Stimulated activated CD4-positive, alpha-beta T cell treated with anti-CD3 and anti-CD28 coated beads, TNF-alpha, amount 100 ng/mL, for 4 hours (primary cell): ENCODE measurements at regions not wholly inside any gene's neighbourhood (a gene's known extent, or its start where the extent isn't known, plus 50 kb on each side); places are given as distances from the start of the nearest gene placed in this dataset.
A peak's percentile ranks its signal among the peaks of the same experiment; 100 is the strongest.

Experiments used
- DNase-seq, 3 experiments: peaks; one replicate each; pipeline ENCODE4 v3.0.0-alpha.2; 2020; ENCODE audit warnings: low read depth in 3 of 3

GRCh38 chr9:7984203-7984602 is 184.6 kb upstream of the DMAC1 start:
- no peak for DNase-seq

DNA sequence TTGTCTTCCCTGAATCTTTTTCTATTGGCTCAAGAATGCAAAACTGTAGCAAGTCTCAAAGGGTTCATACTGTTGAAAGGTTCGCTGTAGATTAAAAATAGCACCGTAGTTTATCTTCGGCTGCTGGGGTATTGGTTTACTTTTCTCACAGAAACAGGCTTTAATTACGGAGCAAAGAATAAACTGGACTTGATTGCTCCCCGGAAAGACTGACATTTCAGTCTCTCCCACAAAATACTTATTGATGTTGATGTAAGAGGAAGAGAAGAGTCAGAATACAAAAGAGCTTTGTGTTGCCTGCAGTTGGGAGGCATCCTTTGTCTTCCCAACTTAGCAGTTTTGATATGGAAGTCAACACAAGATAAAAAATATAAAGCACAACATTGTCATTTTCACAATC is 183.9 kb upstream of the DMAC1 start:
- DNase-seq: no peak

DNA sequence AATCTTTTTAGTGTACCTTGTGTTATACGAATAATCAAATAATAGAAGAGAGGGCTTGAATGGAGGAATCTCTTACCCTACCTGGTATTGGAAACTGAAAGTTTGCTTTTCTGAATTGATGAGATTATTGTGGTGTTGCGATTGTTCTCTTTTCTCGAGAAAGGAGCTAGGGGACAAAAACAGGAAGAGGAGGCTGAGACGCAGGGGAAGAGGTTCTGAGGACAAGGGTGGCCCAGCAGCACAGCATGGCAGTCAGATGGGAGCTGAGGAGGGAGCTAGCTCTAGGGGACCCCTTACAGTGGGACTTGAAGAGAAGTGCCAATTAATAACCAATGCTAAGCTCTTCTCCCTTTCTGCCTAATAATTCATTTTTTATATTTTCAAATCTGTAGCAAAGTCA is 183.3 kb upstream of the DMAC1 start:
- DNase-seq: no peak

DNA sequence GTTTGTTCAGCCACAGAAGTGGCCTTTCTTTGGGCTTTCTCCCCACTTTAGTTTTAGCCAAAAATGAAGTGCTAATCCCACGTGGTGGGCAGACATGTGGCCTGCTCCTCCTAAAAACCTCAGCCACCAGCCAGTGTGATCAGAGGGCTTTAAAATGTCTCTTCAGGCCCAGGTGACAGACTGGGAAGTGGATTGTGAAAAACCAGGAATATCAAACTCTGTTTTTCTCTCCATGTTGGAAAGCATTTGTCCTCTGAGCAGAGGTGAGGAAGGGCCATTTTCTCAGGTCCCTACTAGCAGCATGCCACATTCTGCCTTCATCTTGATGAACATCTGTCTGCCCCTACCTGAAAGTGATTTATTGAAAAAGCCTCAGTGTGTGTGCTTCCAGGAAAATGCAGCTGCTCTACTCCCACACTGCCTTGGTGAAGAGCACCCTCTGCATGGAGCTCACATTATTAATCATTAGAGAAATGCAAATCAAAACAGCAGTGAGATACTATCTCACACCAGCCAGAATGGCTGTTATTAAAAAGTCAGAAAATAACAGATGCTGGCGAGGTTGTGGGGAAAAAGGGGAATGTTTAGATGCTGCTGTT is 181.2 kb upstream of the DMAC1 start:
- DNase-seq: no peak

DNA sequence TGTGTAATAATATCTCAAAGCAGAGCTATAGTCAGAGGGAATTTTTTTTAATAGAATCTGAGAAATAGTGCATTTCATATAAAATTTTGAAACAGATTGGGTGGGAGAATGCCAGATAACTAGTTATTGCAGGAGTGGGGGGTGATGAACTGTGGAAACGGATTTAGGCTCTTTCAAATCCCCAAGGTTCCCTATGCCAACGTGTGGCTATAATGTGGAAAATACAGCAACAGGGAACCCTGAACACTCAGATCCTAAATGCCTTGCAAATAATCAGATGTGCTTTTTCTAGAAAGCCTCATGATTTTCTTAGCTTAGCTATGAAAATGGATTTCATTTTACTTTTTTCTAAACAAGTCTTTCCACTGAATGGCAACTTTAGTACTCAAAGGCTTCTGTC is 180.5 kb upstream of the DMAC1 start:
- no peak for DNase-seq

DNA sequence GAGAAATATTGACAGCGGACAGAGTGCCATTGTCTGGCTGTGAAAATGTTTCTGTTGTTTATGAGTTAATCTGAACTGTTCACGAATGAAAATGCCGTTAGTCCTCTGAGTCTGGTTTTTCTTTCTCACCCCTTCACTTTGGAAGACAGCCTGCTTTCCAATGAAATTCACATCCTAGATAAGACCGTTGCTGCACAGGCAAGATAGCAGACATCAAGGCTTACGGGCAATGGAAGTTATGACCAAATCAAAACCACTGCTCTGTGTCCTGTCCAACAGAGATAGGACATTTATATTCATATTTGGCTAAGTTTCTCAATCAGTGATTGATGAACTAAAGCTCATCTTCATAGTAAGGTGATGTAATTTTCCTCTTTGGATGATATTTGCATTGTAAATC is 180.0 kb upstream of the DMAC1 start:
- DNase-seq: no peak

DNA sequence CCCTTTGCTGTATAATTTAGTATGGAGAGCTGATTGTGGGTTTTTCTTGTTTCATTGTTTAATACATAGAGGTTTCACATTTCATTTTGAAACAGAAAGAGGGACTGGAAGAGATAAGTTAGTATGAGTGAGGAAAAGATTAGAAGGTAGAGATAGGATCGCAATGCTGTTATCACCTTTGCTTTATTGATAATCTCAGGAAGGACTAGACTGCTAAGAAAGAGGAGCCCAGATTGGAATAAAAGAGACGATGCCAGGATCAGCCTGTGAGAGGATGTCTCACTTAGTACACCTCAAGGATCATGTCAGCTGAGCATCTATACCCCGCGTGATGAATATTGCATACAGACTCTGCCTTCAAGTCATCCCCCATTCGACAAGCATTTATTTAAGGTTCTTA is 178.0 kb upstream of the DMAC1 start:
- no peak for DNase-seq

- no peak for DNase-seq
Observed at GRCh38 chr9:7976856-7977255, 177.3 kb upstream of the DMAC1 start.

GRCh38 chr9:7976167-7976755 is 176.7 kb upstream of the DMAC1 start:
- DNase-seq: peak in 2 of 3 experiments; percentile 8 to 32

DNA sequence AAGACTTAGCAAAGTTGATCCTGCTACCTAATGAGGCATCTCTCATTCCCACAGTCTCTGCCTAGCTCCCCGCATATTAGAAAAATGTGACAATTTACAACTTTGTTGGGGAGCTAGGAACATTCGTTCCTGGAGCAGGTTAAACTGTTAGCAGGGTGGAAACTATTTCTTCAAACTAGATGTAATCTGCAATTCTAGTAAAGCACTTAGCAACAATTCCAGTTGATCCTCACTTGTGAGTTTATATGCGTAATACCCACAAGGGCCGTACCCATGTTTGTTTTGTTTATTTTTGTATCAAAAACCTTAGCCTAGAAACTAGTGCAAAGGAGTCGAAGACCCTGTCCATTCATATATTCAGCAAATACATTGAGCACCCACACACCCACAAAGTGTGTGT is 175.8 kb upstream of the DMAC1 start:
- no peak for DNase-seq

- DNase-seq: no peak
Observed at GRCh38 chr9:7974335-7974960, 174.9 kb upstream of the DMAC1 start.

- DNase-seq: no peak
Observed at GRCh38 chr9:7973123-7973522, 173.5 kb upstream of the DMAC1 start.

GRCh38 chr9:7970681-7971330 is 171.2 kb upstream of the DMAC1 start:
- DNase-seq: no peak

GRCh38 chr9:7968687-7969086 is 169.1 kb upstream of the DMAC1 start:
- no peak for DNase-seq

DNA sequence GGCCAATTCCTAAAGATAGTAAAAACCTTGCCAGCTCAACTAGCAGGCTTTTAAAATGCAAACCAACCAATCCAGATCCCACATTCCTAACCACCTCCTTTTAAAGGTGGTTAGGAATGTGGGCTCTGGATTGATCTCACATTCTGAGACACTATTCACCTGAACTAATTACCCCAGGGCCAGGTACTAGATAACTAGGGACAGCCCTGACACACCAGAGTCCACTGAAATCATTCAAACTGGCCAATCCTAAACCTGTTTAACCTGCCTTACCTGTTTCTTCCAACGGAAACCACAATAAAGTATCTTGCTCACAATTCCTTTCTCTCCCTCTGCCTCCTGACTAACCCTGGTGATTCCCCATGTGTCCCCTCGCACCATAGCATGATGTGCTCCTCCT is 168.3 kb upstream of the DMAC1 start:
- DNase-seq: no peak

GRCh38 chr9:7967093-7967827 is 167.7 kb upstream of the DMAC1 start:
- DNase-seq: no peak

- no peak for DNase-seq
Observed at GRCh38 chr9:7965063-7965462, 165.5 kb upstream of the DMAC1 start.

DNA sequence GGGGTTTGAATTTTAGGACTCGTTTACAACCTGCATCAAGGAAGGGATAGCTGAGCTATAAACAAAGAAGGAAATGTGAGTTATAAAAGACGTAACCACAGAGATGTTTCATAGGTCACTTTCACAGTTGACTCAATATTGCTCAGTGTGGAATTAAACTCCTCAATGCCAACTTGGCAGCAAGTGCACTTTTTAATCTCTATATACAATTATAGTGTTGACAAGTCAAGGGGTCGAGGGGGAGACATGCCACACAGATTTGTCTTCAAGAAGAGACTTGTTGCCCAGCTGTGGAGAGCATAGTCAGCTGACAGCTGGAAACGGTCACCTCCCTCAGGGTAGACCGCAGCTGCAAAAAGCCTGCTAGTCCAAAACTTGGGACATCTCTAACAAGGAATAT is 163.4 kb upstream of the DMAC1 start:
- no peak for DNase-seq

DNA sequence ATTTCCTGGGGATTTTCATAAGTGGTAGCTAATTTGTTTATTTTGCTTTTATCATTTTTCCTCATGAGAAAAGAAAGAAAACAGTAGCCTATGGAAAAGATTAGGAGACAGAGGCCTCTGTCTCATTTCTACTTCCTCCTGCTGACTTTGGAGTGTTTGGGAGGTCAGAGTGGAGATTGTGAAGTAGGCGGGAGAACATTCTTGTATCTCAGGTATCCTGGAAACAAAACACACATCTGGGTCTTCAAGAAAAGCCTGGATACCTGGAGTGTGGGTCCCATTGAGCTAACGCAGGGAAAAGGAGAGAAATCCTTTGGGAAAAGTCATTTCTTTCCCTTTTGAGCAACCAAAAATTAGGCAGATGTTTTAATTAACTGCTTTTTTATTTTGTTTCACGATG is 161.5 kb upstream of the DMAC1 start:
- DNase-seq: no peak

GRCh38 chr9:7960320-7961050 is 160.9 kb upstream of the DMAC1 start:
- DNase-seq: no peak

DNA sequence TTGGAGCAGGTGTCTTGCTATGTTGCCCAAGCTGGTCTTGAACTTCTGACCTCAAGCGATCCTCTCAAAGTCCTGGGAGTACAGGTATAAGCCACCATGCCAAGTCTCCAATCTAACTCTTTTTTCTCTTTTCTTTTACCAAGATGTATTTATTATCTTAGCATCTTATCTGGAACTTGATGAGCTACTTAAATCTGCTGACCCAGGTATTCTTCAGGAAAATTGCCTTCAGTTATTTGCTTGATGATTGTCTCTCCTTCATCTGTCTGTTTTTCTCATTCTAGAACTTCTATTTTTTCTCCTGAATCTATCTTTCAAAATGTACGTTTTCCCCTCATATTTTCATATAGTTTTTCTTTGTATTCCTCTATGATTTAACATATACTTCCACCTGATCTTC is 158.2 kb upstream of the DMAC1 start:
- DNase-seq: no peak

DNA sequence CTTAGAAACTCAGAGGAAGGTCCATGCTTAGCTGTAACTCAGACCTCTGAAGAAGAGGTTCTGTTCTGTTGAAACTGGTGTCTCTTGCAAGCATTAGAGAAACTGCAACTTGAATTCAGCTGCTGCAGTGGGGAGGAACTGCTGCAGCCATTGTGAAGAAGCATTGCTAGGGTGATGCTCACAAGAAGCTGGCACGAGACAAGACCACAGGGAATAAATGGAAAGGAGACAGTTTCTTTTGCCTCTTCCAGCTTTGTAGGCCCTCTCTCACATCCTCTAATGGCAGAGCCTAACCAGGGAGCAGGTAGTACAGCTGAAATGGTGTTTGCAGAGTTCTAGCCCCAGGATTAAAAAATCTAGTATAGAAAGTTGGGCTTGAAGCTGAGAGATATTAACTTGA is 148.0 kb upstream of the DMAC1 start:
- DNase-seq: no peak
